DMS114 treated with DMSO at 0.1 percent for 48 hours (cell line): ENCODE measurements at regions not wholly inside any gene's neighbourhood (a gene's known extent, or its start where the extent isn't known, plus 50 kb on each side); places are given as distances from the start of the nearest gene placed in this dataset.
"Not testable (repeated sequence)": the region's sequence is repeated elsewhere in the genome, so short reads cannot be mapped to it uniquely, and the experiment has no call there.

ENCODE experiments used
- DNase-seq: peaks from one replicate; lab custom pipeline; 2025; ENCODE audit not compliant: unreplicated experiment; lab: John Stamatoyannopoulos, UW

GRCh38 chr20:12573442-12573841, 435.3 kb upstream of the SPTLC3 start:
- DNase-seq: no peak

DNA sequence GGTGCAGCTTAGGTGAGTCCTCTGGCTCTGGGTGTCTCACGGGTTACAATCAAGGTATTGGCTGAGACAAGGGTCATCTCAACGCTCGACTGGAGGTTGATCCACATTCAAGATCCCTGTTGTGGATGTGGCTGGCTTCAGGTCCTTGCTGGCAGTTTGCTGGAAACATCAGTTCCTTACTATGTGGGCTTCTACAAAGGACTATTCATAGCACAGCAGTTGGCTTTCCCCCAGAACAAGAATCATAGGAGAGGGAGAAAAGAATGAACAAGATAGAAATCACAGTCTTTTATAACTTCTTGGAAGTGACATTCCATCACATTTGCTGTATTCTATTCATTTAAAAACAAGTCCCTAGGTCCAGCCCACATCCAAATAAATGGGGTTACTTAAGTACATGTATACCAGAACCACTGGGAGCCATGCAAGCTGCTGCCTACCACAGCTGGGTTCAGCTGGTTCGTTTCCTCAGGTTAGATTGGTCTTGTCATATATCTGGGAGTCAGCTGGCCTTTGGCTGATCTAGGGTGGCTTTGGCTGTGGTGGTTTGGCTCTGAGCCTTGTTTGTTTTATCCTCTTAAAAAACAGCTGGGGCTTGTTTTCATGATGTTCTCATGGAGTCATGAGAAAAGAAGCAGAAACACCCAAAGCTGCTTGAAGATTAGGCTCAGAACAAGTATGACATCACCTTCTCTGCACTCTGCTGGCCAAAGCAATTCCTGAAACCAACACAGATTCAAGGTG, 433.2 kb upstream of the SPTLC3 start:
- DNase-seq: no peak

GRCh38 chr20:12577213-12577612, 431.6 kb upstream of the SPTLC3 start:
- no peak for DNase-seq

- DNase-seq: no peak
Measured at GRCh38 chr20:12581644-12582289, 427.0 kb upstream of the SPTLC3 start.

DNA sequence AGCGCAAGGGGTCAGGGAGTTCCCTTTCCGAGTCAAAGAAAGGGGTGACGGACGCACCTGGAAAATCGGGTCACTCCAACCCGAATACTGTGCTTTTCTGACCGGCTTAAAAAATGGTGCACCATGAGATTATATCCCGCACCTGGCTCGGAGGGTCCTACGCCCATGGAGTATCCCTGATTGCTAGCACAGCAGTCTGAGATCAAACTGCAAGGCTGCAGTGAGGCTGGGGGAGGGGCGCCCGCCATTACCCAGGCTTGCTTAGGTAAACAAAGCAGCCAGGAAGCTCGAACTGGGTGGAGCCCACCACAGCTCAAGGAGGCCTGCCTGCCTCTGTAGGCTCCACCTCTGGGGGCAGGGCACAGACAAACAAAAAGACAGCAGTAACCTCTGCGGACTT, 426.1 kb upstream of the SPTLC3 start:
- not testable (repeated sequence) for DNase-seq

GRCh38 chr20:12591949-12592470, 416.8 kb upstream of the SPTLC3 start:
- no peak for DNase-seq

GRCh38 chr20:12592756-12593155, 416.0 kb upstream of the SPTLC3 start:
- no peak for DNase-seq

DNA sequence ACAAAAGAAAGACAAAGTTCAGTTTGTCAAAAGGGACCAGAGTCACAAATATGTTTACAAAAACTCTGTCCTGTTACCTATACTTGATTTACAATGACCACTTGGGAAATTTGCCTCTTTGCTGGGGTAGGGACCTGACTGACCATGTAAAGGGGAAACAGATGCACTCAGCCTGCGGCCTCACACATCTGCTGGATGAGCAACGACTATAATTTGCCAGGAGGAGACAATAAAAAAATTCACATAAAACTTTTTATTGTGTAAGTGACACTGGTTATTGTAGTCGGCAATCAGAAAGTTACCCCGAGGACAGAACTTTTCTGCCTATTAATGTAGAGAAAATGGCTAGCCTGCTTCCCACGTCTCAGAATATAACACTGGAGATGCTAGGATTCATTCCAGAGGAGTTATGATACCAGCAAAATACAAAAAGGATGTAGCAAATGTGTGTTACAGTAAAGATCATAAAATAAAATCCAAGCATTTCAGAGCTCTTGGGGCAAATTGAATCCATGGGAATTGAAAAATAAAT, 415.4 kb upstream of the SPTLC3 start:
- no peak for DNase-seq

DNA sequence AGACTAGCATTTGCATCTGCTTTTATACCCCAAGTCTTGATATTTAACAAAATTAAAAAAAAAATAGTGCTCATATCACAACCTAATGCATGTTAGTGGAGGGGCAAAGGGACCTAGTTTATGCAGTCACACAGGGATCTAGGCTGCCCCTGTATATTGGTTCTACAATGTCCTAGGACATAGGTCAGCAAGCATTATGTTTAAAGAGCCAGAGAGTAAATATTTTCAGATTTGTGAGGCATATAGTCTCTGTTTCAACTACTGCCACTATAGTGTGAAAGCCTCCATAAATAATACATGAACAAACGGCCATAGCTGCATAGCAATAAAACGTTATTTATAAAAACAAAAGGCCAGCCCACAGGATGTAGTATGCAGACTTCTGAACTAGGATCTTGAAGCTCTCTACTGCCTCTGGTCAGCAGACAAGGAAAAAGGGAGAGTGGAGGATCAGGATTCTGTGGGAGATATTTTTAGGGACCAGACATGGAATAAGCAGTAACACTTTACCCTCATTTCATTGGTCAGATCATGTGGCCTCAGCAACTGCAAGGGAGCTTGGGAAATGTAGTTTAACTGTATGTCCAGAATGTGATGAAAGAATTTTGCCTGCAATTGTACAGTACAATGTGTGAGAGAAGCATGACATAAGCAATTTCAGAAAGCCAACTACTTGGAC, 414.2 kb upstream of the SPTLC3 start:
- no peak for DNase-seq

GRCh38 chr20:12595841-12596240, 412.9 kb upstream of the SPTLC3 start:
- DNase-seq: no peak

- no peak for DNase-seq
Measured at GRCh38 chr20:12596863-12597262, 411.9 kb upstream of the SPTLC3 start.

DNA sequence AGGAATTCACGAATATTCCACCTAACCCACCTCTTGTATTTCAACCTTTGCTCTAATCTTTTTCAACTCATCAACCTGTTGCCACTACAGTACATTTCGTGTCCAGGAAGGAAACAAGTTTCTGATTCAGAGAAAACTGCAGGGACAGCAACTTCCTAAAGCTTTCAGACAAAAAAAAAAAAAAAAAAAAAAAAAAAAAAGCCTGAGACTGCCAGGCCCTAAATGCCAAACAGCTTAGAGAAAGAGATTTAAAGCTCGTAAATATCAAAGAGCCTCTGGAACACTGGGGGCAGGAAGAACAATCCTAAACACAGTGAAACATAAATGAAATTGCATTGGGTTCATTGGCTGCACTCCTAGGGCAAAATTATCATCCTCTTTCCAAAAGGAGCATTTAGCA, 411.2 kb upstream of the SPTLC3 start:
- no peak for DNase-seq

- no peak for DNase-seq
Measured at GRCh38 chr20:12598894-12599293, 409.9 kb upstream of the SPTLC3 start.

GRCh38 chr20:12599494-12599893, 409.3 kb upstream of the SPTLC3 start:
- DNase-seq: no peak

DNA sequence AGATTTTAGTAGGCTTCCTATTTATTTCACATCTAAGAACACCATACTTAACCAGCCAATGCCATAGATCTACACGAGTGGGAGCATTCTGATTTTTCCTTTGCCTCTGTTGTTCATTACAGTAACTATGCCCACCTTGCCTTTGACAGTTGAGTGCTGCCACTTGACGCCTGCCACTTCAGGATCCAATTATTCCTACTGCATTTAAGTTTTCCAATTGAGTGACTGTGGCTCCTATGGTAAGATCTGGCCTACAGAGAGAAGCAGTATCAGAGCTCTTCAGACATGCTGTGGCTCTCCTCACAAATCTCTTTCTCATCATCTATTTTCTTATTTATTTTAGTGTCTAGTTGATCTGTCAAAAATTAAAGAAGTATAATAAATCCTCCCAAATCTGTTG, 403.0 kb upstream of the SPTLC3 start:
- DNase-seq: no peak

DNA sequence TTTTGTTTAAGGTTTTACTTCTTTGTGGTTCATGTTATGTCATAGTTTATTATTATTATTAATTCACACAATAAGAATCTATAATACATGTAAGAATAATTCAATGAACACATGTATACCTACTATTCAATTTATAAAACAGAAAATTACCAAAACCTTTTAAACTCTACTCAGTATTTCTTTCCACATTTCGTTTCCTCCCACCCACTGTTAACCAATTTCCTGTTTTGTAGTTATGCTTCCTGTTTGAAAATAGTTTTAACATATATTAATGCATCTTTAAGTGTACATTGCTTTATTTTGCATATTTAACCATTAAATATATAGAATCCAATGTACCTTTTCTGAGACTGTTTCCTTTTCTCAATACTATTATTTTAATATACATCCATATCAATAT, 397.9 kb upstream of the SPTLC3 start:
- DNase-seq: no peak

GRCh38 chr20:12614764-12615163, 394.0 kb upstream of the SPTLC3 start:
- DNase-seq: no peak

DNA sequence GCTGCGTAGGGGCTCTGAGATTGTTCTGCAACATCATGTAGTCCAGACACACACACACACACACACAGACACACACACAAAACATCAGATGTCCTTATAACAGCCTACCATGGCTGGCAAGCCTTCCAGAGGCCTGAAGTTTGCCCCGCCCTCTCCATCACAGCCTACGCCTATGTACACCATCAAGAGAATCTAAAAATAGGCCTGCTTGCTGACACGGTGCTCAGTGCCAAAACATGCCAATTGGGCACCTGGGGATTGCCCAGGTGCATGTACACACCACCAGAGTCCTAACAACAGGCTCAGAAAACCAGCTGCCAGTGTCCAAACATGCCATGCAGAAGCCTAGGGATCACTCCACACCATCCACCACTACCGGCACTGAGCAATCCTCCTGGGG, 391.7 kb upstream of the SPTLC3 start:
- no peak for DNase-seq

- no peak for DNase-seq
Measured at GRCh38 chr20:12623870-12624269, 384.9 kb upstream of the SPTLC3 start.

- no peak for DNase-seq
Measured at GRCh38 chr20:12627485-12627884, 381.3 kb upstream of the SPTLC3 start.

DNA sequence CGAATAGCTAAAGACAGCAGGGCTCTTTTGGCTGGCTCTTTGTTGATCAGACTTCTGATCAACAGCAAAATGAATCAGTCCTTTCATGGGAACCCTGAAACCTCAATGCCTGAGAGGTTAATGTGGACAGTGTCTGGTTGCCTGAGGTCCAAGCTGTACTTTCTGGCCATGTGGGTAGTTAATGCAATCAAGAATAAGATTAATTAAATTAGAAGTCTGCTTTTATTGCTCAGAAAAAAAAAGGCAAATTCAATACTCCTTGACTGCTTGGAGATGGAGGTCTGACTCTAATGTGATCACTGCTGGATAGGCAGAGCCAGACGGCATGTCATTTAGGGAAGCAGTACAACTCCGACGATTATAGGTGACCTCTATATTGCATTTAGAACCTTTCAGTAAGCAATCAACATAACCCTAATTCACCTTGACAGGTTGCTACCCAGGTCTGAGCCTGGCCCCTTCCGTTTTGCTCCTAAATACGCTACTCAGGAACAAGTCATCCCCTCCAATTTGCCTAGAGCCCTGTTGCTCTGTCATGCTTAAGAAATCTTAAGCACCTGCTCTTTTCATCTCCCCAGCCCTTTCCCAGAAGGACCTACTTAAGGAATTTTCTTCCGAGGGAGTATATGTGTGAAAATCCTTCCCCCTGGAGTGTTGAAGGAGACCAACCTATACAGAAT, 370.0 kb upstream of the SPTLC3 start:
- DNase-seq: no peak
